Caco-2 (cell line): ENCODE measurements at regions not wholly inside any gene's neighbourhood (a gene's known extent, or its start where the extent isn't known, plus 50 kb on each side); places are given as distances from the start of the nearest gene placed in this dataset.
"Not testable (repeated sequence)": the region's sequence is repeated elsewhere in the genome, so short reads cannot be mapped to it uniquely, and the experiment has no call there.

ENCODE experiments used
- BruUV-seq: library from RNA; stranded (reverse); fragments of 400-500 nt; replicated peaks from 2 replicates; lab custom pipeline; 2021; lab: Mats Ljungman, UMichigan
- CTCF ChIA-PET: fragments of 300-600 bp; sonication (Branson Sonifier 250); formaldehyde crosslinking; loops from one replicate; lab custom pipeline; 2022; ENCODE audit warnings: antibody characterized with exemption; lab: Charles Lee
- POLR2A ChIA-PET: fragments of 300-600 bp; sonication (Branson Sonifier 250); formaldehyde crosslinking; loops from one replicate; lab custom pipeline; 2022; ENCODE audit warnings: antibody characterized with exemption; lab: Charles Lee
- DNase-seq, 2 experiments: peaks; one replicate each; pipeline versions ENCODE4 v3.0.0 to v3.0.0-alpha.2; 2020 to 2022
- H3K27me3 ChIP-seq: replicated peaks from 2 replicates; pipeline ENCODE4 v1.6.0; 2011; ENCODE audit warnings: low read length; ENCODE audit not compliant: control insufficient read depth, insufficient read depth
- H3K36me3 ChIP-seq: 2 replicates; pipeline ENCODE4 v1.5.1; 2011; ENCODE audit warnings: low read length; ENCODE audit not compliant: control insufficient read depth, insufficient read depth
- H3K4me1 ChIP-seq: fragments of 250-450 bp; sonication (Bioruptor Pico); 2 replicates; pipeline ENCODE4 v1.5.1; 2020; ENCODE audit warnings: mild to moderate bottlenecking
- H3K4me3 ChIP-seq: 2 replicates; pipeline ENCODE4 v1.5.1; 2011; ENCODE audit warnings: low read depth, mild to moderate bottlenecking, control low read depth, low read length
- H3K9me3 ChIP-seq: fragments of 250-450 bp; sonication (Bioruptor Pico); 2 replicates; pipeline ENCODE4 v1.5.1; 2020; ENCODE audit warnings: mild to moderate bottlenecking, moderate library complexity
- H3K27ac Mint-ChIP-seq: one replicate; pipeline ENCODE4 v1.8.0; 2022; ENCODE audit warnings: mixed read lengths; ENCODE audit not compliant: unreplicated experiment
- H3K27me3 Mint-ChIP-seq: one replicate; pipeline ENCODE4 v1.8.0; 2022; ENCODE audit warnings: mixed read lengths; ENCODE audit not compliant: insufficient read depth, unreplicated experiment
- H3K36me3 Mint-ChIP-seq: one replicate; pipeline ENCODE4 v1.8.0; 2022; ENCODE audit warnings: mild to moderate bottlenecking, mixed read lengths; ENCODE audit not compliant: insufficient read depth, unreplicated experiment
- H3K4me1 Mint-ChIP-seq: one replicate; pipeline ENCODE4 v1.8.0; 2022; ENCODE audit warnings: low read depth, mixed read lengths; ENCODE audit not compliant: unreplicated experiment
- H3K4me3 Mint-ChIP-seq: one replicate; pipeline ENCODE4 v1.8.0; 2022; ENCODE audit warnings: mild to moderate bottlenecking, moderate library complexity, mixed read lengths; ENCODE audit not compliant: unreplicated experiment
- H3K9me3 Mint-ChIP-seq: one replicate; pipeline ENCODE4 v1.8.0; 2022; ENCODE audit warnings: mixed read lengths; ENCODE audit not compliant: unreplicated experiment
- CTCF ChIP-seq, 2 experiments: fragments of 200-600 bp in 1 of 2; IDR thresholded peaks; 1 replicate in 1 of 2; 2 replicates in 1 of 2; pipeline versions ENCODE4 v1.5.1 to v1.8.0; 2011 to 2022; ENCODE audit warnings: antibody characterized with exemption in 1 of 2, control low read depth in 1 of 2, inconsistent platforms in 1 of 2, low read depth in 1 of 2, low read length in 1 of 2, mild to moderate bottlenecking in 1 of 2, moderate library complexity in 1 of 2; ENCODE audit not compliant: insufficient read depth in 1 of 2, severe bottlenecking in 1 of 2, unreplicated experiment in 1 of 2
- intact Hi-C: fragments of 100-400 bp; cut with micrococcal nuclease; formaldehyde crosslinking; loops from one replicate; pipeline ENCODE4 v1.10.0; 2022; ENCODE audit not compliant: unreplicated experiment

DNA sequence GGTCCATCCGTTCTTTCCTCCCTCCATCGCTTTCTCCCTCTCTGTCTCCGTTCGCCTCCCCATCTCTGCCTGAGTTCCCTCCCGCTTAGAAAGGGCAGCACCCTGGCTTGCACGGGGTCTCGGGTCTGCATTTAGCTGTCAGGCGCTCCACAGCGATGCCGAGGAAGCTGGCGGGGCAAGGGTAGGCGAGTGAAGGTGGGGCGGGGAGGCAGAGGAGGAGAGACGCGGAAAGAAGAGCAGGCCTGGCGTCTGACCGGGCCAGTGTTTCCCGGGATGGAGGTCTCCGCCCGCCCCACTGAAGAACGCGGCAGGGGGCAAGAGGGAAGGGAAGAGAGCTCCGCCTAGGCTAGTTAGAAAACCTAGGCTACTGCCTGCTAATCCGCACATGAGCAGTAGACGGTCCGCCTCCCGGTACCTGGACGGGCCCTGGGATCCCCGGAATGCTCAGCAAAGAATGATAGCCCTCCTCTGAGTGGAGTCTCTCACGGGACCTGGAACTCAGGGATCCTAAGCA is 3922.5 kb upstream of the OR11H1 start:
- Mint-ChIP-seq H3K4me1 (no peaks in the 10 kb centered on the region), H3K9me3 (peaks cover 23% of the 10 kb centered on the region), H3K27me3 (no peaks in the 10 kb centered on the region), H3K36me3 (no peaks in the 10 kb centered on the region), H3K4me3 (no peak overlapping the region), H3K27ac (no peak overlapping the region)
- ChIA-PET POLR2A (no interaction called here), CTCF (no interaction called here)
- no peak overlapping the region for H3K4me3 ChIP-seq
- TF ChIP-seq CTCF (IDR thresholded peaks at IDR 0.05; ENCODE audit: insufficient read depth in 1 of 2, low read depth in 1 of 2, low read length in 1 of 2, severe bottlenecking in 1 of 2, unreplicated experiment in 1 of 2) = no peak
- no peaks in the 10 kb centered on the region for H3K4me1 ChIP-seq
- no peaks in the 10 kb centered on the region for H3K27me3 ChIP-seq
- no peaks in the 10 kb centered on the region for H3K9me3 ChIP-seq
- BruUV-seq = no TSS peak
- no peaks in the 10 kb centered on the region for H3K36me3 ChIP-seq
- DNase-seq = no peak
- intact Hi-C loops = no loop called here

- H3K4me1 ChIP-seq, H3K4me1 Mint-ChIP-seq, CTCF ChIA-PET, H3K27ac Mint-ChIP-seq, H3K27me3 Mint-ChIP-seq, H3K4me3 ChIP-seq, H3K9me3 ChIP-seq, DNase-seq, BruUV-seq, intact Hi-C loops, H3K36me3 Mint-ChIP-seq, H3K4me3 Mint-ChIP-seq, POLR2A ChIA-PET, H3K36me3 ChIP-seq, H3K27me3 ChIP-seq: not testable (repeated sequence)
- H3K9me3 Mint-ChIP-seq = peaks cover 31% of the 10 kb centered on the region
Measured at GRCh38 chr22:11606047-11607000, 3921.7 kb upstream of the OR11H1 start.

DNA sequence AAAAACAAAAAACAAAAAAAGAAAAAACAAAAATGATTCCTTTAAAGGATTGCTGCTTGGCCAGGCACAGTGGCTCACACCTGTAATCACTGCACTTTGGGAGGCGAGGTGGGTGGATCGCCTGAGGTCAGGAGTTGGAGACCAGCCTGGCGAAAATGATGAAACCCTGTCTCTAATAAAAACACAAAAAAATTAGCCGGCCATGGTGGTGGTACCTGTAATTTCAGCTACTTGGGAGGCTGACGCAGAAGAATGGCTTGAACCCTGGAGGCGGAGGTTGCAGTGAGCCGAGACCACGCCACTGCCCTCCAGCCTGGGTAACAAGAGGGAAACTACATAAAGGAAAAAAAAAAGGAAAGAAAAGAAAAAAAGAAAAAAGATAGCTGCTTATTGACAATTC is 3920.8 kb upstream of the OR11H1 start:
- POLR2A ChIA-PET, H3K27me3 ChIP-seq, H3K4me1 Mint-ChIP-seq, BruUV-seq, H3K4me3 ChIP-seq, H3K36me3 Mint-ChIP-seq, H3K4me3 Mint-ChIP-seq, H3K9me3 ChIP-seq, CTCF ChIA-PET, H3K4me1 ChIP-seq, H3K27ac Mint-ChIP-seq, H3K36me3 ChIP-seq, DNase-seq, H3K27me3 Mint-ChIP-seq, intact Hi-C loops: not testable (repeated sequence)
- H3K9me3 Mint-ChIP-seq = peaks cover 38% of the 10 kb centered on the region

DNA sequence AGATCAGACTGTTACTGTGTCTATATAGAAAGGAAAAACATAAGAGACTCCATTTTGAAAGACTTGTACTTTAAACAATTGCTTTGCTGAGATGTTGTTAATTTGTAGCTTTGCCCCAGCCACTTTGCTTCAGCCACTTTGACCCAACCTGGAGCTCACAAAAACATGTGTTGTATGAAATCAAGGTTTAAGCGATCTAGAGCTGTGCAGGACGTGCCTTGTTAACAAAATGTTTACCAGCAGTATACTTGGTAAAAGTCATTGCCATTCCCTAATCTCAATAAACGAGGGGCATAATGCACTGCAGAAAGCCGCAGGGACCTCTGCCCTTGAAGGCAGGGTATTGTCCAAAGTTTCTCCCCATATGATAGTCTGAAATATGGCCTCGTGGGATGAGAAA is 3919.5 kb upstream of the OR11H1 start:
- H3K36me3 Mint-ChIP-seq, intact Hi-C loops: not testable (repeated sequence)

GRCh38 chr22:11609193-11609592 is 3918.8 kb upstream of the OR11H1 start:
- H3K4me1 ChIP-seq, H3K4me3 ChIP-seq, POLR2A ChIA-PET, H3K36me3 Mint-ChIP-seq, H3K4me1 Mint-ChIP-seq, H3K36me3 ChIP-seq, H3K9me3 ChIP-seq, H3K27ac Mint-ChIP-seq, H3K4me3 Mint-ChIP-seq, intact Hi-C loops, CTCF ChIA-PET, H3K27me3 Mint-ChIP-seq, H3K27me3 ChIP-seq, DNase-seq, BruUV-seq: not testable (repeated sequence)
- peaks cover 51% of the 10 kb centered on the region for H3K9me3 Mint-ChIP-seq

More for the DNA sequence above, 3919.5 kb upstream of the OR11H1 start:
- H3K4me1 ChIP-seq, CTCF ChIA-PET, POLR2A ChIA-PET, H3K4me1 Mint-ChIP-seq, H3K27me3 ChIP-seq, H3K4me3 Mint-ChIP-seq, H3K27ac Mint-ChIP-seq, H3K36me3 ChIP-seq, H3K27me3 Mint-ChIP-seq, BruUV-seq, H3K9me3 ChIP-seq, H3K4me3 ChIP-seq, DNase-seq: not testable (repeated sequence)
- peaks cover 51% of the 10 kb centered on the region for H3K9me3 Mint-ChIP-seq

DNA sequence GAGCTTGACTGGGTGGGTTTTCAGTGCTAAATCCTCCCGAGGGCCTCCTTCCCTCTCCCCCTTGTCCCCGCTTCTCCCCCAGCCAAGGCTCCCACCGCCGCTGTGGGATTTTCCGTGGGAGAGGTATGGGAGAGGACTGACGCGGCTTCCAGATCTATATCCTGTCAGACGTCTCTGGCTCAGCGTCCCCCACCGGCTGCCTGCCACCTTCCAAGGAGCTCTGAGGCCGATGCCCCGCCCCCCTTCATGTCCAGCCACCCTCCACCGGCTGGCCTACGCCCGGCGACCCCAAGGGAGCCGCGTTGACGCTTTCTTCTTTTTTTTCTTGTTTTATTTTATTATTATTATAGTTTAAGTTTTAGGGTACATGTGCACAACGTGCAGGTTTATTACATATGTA is 3916.7 kb upstream of the OR11H1 start:
- H3K4me3 ChIP-seq, H3K4me1 ChIP-seq, H3K9me3 ChIP-seq, H3K27me3 Mint-ChIP-seq, POLR2A ChIA-PET, DNase-seq, H3K27ac Mint-ChIP-seq, H3K36me3 Mint-ChIP-seq, H3K4me1 Mint-ChIP-seq, H3K36me3 ChIP-seq, intact Hi-C loops, H3K4me3 Mint-ChIP-seq, BruUV-seq, CTCF ChIA-PET, H3K27me3 ChIP-seq: not testable (repeated sequence)
- peaks cover 66% of the 10 kb centered on the region for H3K9me3 Mint-ChIP-seq
